Skeletal muscle tissue (tissue), 3 donors: ENCODE measurements at regions not wholly inside any gene's neighbourhood (a gene's known extent, or its start where the extent isn't known, plus 50 kb on each side); places are given as distances from the start of the nearest gene placed in this dataset.

Experiments
- H3K27ac ChIP-seq: one replicate; pipeline ENCODE4 v1.7.0; 2013; ENCODE audit warnings: mild to moderate bottlenecking, low read depth, low read length, inconsistent platforms
- H3K27me3 ChIP-seq, 3 donors: one replicate each; pipeline ENCODE4 v1.7.0; 2013; ENCODE audit warnings: low read length in 3 of 3; ENCODE audit not compliant: control insufficient read depth in 3 of 3, insufficient read depth in 3 of 3
- H3K36me3 ChIP-seq, 3 donors: one replicate each; pipeline ENCODE4 v1.7.0; 2013; ENCODE audit warnings: low read length in 3 of 3; ENCODE audit not compliant: control insufficient read depth in 3 of 3, insufficient read depth in 3 of 3
- H3K4me1 ChIP-seq, 3 donors: one replicate each; pipeline ENCODE4 v1.7.0; 2013; ENCODE audit warnings: low read length in 3 of 3, mild to moderate bottlenecking in 3 of 3; ENCODE audit not compliant: control insufficient read depth in 3 of 3, insufficient read depth in 3 of 3
- H3K4me3 ChIP-seq, 3 donors: one replicate each; pipeline ENCODE4 v1.7.0; 2013; ENCODE audit warnings: low read length in 3 of 3
- H3K9ac ChIP-seq, 3 donors: one replicate each; pipeline ENCODE4 v1.7.0; 2013; ENCODE audit warnings: low read length in 3 of 3, mild to moderate bottlenecking in 3 of 3, moderate library complexity in 2 of 3, low read depth in 1 of 3
- H3K9me3 ChIP-seq, 3 donors: one replicate each; pipeline ENCODE4 v1.7.0; 2013; ENCODE audit warnings: low read length in 3 of 3; ENCODE audit not compliant: control insufficient read depth in 3 of 3
- donor health status: Osteomylitis.

GRCh38 chr18:49666045-49666775 lies 104.4 kb downstream of the LIPG start:
- H3K27ac ChIP-seq: no peak overlapping the region
- H3K4me3 ChIP-seq: no peak overlapping the region
- no peak overlapping the region for H3K9ac ChIP-seq
- H3K4me1 ChIP-seq: peaks cover 5 to 28% (median 15%) of the 10 kb centered on the region in 3 donors
- H3K9me3 ChIP-seq: no peaks in the 10 kb centered on the region
- no peaks in the 10 kb centered on the region for H3K36me3 ChIP-seq
- peaks cover 0 to 4% (median 0%) of the 10 kb centered on the region in 3 donors for H3K27me3 ChIP-seq

DNA sequence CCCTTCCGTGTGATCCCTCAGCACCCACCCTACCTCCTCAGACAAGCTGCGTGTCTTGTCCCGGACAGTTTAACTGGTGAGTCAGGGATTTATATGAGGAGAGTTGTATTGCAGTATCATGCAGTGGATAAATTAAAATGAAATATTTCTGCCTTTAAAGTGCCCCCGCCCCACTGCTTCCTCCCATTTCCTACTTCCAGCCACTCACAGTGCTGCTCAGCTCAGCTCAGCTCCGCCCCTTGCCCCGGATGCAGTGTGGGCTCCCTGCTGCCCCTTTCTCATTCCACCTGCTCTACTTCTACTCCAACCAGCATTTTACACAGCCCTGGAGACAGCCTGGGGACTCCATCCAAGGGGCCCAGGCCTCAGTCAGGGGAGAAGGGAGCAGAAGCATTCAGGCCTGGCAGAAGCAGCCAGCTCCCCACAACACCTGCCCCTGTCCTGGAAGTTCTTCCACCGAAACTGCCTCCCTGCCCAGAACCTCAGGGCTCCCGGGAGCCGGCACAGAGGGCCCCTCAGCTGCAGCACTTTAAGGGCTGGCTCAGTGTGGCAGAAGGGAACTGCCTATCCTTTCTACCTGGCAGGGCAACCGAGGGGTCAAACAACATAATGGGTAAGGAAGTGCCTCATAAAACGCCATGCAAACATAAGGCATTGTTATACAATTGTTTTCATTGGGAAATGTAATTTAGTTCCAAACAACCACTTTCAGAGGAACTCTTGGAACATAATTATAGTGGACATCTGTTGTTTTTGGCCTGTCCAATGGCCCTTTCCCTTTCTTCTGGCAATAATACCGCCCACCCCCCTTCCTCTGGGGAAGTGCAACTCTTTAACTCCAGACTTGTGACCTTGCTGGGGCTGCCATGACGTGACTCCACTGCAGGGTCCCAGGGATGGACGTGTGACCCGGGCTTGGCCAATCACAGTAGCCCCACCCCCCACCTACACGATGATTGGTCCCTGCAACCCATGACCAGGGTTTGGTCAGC lies 102.3 kb downstream of the LIPG start:
- peak overlapping the region; percentile 21 for H3K27ac ChIP-seq
- H3K36me3 ChIP-seq: no peaks in the 10 kb centered on the region
- peaks cover 5 to 28% (median 15%) of the 10 kb centered on the region in 3 donors for H3K4me1 ChIP-seq

DNA sequence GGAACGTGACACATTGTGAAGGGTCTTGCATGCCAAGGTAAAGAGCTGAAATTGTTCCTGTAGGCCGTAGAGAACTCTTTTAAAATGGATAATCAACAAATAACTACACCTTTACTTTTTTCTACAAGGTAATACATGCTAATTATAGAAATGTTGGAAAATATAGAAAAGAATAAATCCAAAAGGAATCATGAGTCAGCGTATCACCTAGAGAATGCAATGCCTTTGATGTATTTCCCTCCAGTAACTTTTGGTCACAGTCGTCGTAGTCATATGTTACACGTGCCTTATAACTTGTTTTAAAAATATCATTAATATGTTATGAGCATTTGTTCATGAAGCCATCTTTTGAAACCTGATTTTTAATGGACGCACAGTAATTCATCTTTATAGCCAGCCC lies 100.6 kb downstream of the LIPG start:
- Histone ChIP-seq H3K27me3 (no peaks in the 10 kb centered on the region), H3K36me3 (no peaks in the 10 kb centered on the region), H3K4me1 (peaks cover 5 to 23% (median 11%) of the 10 kb centered on the region in 3 donors), H3K4me3 (no peak overlapping the region), H3K9ac (no peak overlapping the region), H3K9me3 (no peaks in the 10 kb centered on the region), H3K27ac (no peak overlapping the region)

More for the DNA sequence above, 102.3 kb downstream of the LIPG start:
- Histone ChIP-seq H3K9me3 (no peaks in the 10 kb centered on the region), H3K4me3 (no peak overlapping the region), H3K27me3 (peaks cover 0 to 3% (median 0%) of the 10 kb centered on the region in 3 donors), H3K9ac (no peak overlapping the region)

DNA sequence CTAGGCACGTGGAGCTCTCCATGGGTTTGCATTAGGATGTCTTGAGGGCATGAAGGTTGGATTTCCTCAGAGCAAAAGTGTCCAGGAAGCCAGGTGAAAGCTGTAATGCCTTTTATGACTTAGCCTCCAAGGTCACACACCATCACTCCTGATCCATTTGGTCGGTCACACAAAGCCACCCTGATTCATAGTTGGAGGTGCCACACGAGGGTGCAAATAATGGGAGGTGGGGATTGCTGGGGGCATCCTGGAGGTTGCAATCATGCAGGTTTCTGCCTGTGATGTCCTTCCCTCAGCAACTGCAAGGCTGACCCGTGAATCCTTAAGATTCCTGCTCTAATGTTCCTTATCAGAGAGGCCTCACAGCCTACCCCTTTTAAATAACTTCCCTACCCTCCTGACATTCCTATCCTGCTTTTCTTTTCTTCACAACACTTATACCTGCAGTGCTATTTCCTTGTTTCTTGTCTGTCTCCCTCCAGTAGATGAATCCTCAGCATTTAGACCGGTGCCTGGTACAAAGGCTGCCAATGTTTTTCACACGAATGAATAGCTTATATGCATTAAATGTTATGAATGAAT lies 97.1 kb downstream of the LIPG start:
- Histone ChIP-seq H3K27me3 (no peaks in the 10 kb centered on the region), H3K27ac (no peak overlapping the region), H3K9me3 (no peaks in the 10 kb centered on the region), H3K36me3 (no peaks in the 10 kb centered on the region), H3K4me3 (no peak overlapping the region), H3K9ac (no peak overlapping the region), H3K4me1 (peaks cover 5 to 6% (median 6%) of the 10 kb centered on the region in 3 donors)

- Histone ChIP-seq H3K4me1 (peaks cover 10 to 20% (median 12%) of the 10 kb centered on the region in 3 donors), H3K9ac (no peak overlapping the region), H3K9me3 (no peaks in the 10 kb centered on the region), H3K27ac (no peak overlapping the region), H3K36me3 (no peaks in the 10 kb centered on the region), H3K27me3 (no peaks in the 10 kb centered on the region), H3K4me3 (no peak overlapping the region)
Measured at GRCh38 chr18:49656073-49656692, 94.3 kb downstream of the LIPG start.

DNA sequence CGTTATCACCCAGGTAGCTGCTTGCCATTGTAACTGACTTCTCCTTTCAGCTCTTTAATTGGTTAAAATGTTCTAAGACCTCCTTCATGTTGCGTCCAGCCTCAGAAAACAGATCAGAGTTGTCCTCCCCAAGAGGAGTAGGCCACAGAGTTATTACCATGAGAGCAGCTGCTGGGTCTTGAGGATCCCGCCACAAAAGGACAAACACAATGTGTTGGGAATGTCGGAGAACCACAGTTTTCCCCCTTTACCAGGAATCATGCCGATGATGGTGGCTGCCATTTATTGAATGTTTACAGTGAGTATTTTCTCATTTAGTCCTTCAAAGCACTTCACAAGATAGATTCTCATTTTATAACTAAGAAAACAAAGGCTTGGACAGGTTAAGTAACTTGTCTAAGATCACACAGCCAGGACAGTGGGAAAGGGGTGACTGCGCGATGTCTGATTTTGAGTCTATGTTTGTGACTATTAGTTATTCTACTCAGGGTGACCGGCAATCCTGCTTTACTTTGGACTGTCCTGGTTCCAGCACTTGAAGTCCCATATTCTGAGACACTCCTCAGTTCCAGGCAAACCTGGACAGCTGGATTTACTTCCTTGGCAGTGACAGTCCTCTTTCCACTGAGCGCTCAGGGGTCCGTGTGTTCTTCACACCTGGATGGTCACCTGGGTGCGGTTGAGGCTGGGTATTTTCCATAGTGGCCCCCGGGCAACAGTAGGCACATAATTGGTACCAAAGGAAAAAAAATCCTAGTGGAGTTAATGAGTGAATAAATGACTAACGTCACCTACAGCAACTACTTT lies 93.6 kb downstream of the LIPG start:
- H3K9me3 ChIP-seq: no peaks in the 10 kb centered on the region
- H3K36me3 ChIP-seq: no peaks in the 10 kb centered on the region
- H3K4me3 ChIP-seq: no peak overlapping the region
- no peak overlapping the region for H3K27ac ChIP-seq
- peaks cover 16 to 27% (median 17%) of the 10 kb centered on the region in 3 donors for H3K4me1 ChIP-seq
- H3K27me3 ChIP-seq: no peaks in the 10 kb centered on the region
- H3K9ac ChIP-seq: no peak overlapping the region

DNA sequence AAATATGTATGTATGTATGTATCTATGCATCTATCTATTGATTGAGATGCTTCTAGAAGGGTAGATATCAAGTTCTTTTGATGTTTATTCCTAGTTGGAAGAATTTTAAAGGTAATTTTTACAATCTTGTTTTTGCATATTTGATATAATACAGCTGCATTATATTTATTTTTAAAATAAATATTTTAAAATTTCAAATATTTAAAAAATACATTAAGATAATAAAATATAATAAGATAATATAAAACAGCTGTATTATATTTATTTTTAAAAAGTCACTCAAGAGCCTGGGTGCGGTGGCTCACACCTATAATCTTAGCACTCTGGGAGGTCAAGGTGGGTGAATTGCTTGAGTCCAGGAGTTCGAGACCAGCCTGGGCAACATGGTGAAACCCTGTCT lies 92.5 kb downstream of the LIPG start:
- Histone ChIP-seq H3K9ac (no peak overlapping the region), H3K36me3 (no peaks in the 10 kb centered on the region), H3K4me3 (no peak overlapping the region), H3K4me1 (peaks cover 20 to 29% (median 21%) of the 10 kb centered on the region in 3 donors), H3K9me3 (no peaks in the 10 kb centered on the region), H3K27me3 (no peaks in the 10 kb centered on the region), H3K27ac (no peak overlapping the region)

DNA sequence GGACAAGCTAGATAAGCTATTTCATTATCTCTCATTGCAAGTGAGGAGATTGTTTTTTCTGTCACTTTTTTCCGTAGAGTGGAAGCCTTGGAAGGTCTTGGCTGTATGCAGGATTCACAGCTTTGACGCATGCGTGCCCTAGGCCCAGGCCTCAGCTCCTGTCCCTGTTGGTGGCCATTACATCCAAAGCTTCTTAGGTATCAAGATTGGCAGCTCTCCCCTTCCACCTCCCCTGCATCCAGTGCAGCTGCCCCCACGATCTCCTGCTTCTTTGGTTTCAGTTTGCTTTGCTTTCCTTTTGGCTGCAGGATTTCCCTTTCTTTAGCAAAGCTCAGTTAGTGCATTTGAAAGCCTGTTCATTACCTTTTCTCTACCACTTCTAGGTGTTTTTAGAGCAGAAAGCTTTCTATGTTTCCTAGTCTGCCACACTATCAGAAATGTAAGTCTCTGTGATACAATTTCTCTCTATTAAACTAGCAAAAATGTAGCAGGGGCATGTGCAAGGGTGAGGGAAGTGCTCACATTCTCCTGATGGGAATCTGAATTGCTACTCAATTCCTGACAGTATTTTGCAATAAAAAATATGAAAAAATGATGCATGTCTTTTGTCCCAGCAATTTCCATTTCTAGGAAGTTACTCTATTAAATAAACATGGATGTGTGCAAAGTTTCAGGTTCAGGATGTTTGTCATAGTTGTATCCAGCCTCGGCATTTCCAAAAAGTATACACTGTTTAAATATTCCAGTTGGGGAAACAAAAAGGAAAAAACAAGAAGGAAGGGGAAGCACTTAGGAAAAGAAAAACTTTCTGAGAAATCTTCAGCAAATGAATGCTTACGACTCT lies 91.2 kb downstream of the LIPG start:
- peak overlapping the region; percentile 29 for H3K27ac ChIP-seq
- H3K9me3 ChIP-seq: no peaks in the 10 kb centered on the region
- no peaks in the 10 kb centered on the region for H3K36me3 ChIP-seq
- H3K9ac ChIP-seq: peak overlapping the region; percentile 44 to 69 (median 55)
- peaks cover 23 to 38% (median 30%) of the 10 kb centered on the region in 3 donors for H3K4me1 ChIP-seq
- H3K4me3 ChIP-seq: peak overlapping the region in 2 of 3 donors; percentile 27 to 28
- no peaks in the 10 kb centered on the region for H3K27me3 ChIP-seq
